Islet precursor cell (in vitro differentiated cells): ENCODE measurements at regions not wholly inside any gene's neighbourhood (a gene's known extent, or its start where the extent isn't known, plus 50 kb on each side); places are given as distances from the start of the nearest gene placed in this dataset.

Source experiments
- DNase-seq: peaks from one replicate; pipeline ENCODE4 v3.0.0-alpha.2; 2018

GRCh38 chr9:129338724-129339430, 160.8 kb upstream of the IER5L start:
- no peak for DNase-seq

GRCh38 chr9:129337336-129338140, 159.5 kb upstream of the IER5L start:
- DNase-seq = no peak

GRCh38 chr9:129336601-129337331, 158.7 kb upstream of the IER5L start:
- DNase-seq = peak; percentile 82

- DNase-seq = no peak
Measured at GRCh38 chr9:129336130-129336528, 158.1 kb upstream of the IER5L start.

- no peak for DNase-seq
Measured at GRCh38 chr9:129335464-129336129, 157.5 kb upstream of the IER5L start.

GRCh38 chr9:129334105-129334935, 156.3 kb upstream of the IER5L start:
- DNase-seq = peak; percentile 100

GRCh38 chr9:129333617-129334104, 155.6 kb upstream of the IER5L start:
- peak; percentile 93 for DNase-seq

- DNase-seq = no peak
Measured at GRCh38 chr9:129332581-129332980, 154.5 kb upstream of the IER5L start.

GRCh38 chr9:129331772-129332500, 153.9 kb upstream of the IER5L start:
- DNase-seq = no peak

GRCh38 chr9:129331493-129331765, 153.4 kb upstream of the IER5L start:
- no peak for DNase-seq

GRCh38 chr9:129330711-129331492, 152.8 kb upstream of the IER5L start:
- DNase-seq = no peak

GRCh38 chr9:129328355-129329042, 150.4 kb upstream of the IER5L start:
- no peak for DNase-seq

- DNase-seq = no peak
Measured at GRCh38 chr9:129327552-129328328, 149.7 kb upstream of the IER5L start.

- DNase-seq = no peak
Measured at GRCh38 chr9:129326061-129327005, 148.3 kb upstream of the IER5L start.

GRCh38 chr9:129324808-129325502, 146.9 kb upstream of the IER5L start:
- no peak for DNase-seq

- peak; percentile 12 for DNase-seq
Measured at GRCh38 chr9:129323999-129324553, 146.0 kb upstream of the IER5L start.
